GM23338 (cell line): ENCODE measurements at regions not wholly inside any gene's neighbourhood (a gene's known extent, or its start where the extent isn't known, plus 50 kb on each side); places are given as distances from the start of the nearest gene placed in this dataset.

ENCODE experiments used
- CREB1 ChIP-seq: fragments of 250-450 bp; sonication (Bioruptor Pico); IDR thresholded peaks from 2 replicates; pipeline ENCODE4 v1.5.0; 2020; ENCODE audit warnings: low read depth, mild to moderate bottlenecking, moderate library complexity
- EZH2 ChIP-seq: fragments of 200-600 bp; sonication (generic); IDR thresholded peaks from one replicate; pipeline ENCODE4 v1.8.0; 2017; ENCODE audit warnings: antibody characterized with exemption, mild to moderate bottlenecking, low read depth; ENCODE audit not compliant: unreplicated experiment
- EZH2phosphoT487 ChIP-seq: fragments of 200-600 bp; sonication (generic); IDR thresholded peaks from one replicate; pipeline ENCODE4 v1.8.1; 2018; ENCODE audit warnings: antibody characterized with exemption; ENCODE audit not compliant: unreplicated experiment
- JUNB ChIP-seq: IDR thresholded peaks from one replicate; pipeline ENCODE4 v1.6.1; 2016; ENCODE audit warnings: antibody characterized with exemption; ENCODE audit not compliant: unreplicated experiment
- NANOG ChIP-seq: IDR thresholded peaks from 2 replicates; pipeline ENCODE4 v1.6.1; 2016; ENCODE audit warnings: antibody characterized with exemption, borderline replicate concordance
- POLR2AphosphoS5 ChIP-seq: IDR thresholded peaks from 2 replicates; pipeline ENCODE4 v1.6.1; 2016; ENCODE audit warnings: antibody characterized with exemption, low read depth
- REST ChIP-seq: IDR thresholded peaks from one replicate; pipeline ENCODE4 v1.6.1; 2018; ENCODE audit warnings: antibody characterized with exemption; ENCODE audit not compliant: unreplicated experiment
- STAT1 ChIP-seq: IDR thresholded peaks from one replicate; pipeline ENCODE4 v1.6.1; 2016; ENCODE audit warnings: antibody characterized with exemption; ENCODE audit not compliant: unreplicated experiment
- ZNF114 ChIP-seq: fragments of 250-450 bp; sonication (Bioruptor Pico); IDR thresholded peaks from 2 replicates; pipeline ENCODE4 v1.5.0; 2020; ENCODE audit warnings: mild to moderate bottlenecking, moderate library complexity
- TF ChIP-seq, protein P1 (sequence below), 2 experiments: fragments of 200-600 bp in 1 of 2; sonication (generic) in 1 of 2; conservative IDR thresholded peaks; 2 replicates each; pipeline versions ENCODE4 v1.5.1 to v1.6.1; 2016 to 2017; ENCODE audit warnings: antibody characterized with exemption in 2 of 2, low read depth in 2 of 2, mild to moderate bottlenecking in 2 of 2, moderate library complexity in 1 of 2
- TF ChIP-seq, protein P2 (sequence below): IDR thresholded peaks from 2 replicates; pipeline ENCODE4 v1.6.1; 2016; ENCODE audit warnings: antibody characterized with exemption

DNA sequence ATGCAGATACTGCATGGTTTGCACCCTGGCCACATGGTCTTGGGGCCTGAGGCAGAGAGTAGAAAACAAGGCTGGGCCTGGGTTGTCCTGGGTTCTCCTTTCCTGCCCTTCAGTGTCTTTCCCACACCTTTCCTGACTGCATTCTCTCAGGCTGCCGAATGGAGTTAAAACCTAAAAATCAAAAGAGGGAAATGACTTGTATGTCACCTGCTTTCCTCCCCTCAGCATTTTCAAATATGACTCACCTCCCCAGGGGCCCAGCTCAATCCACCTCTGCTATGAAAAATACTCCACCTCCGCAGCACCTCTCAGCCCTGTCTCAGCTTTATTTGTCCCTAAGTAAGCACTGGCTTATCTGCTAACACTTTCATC, 457.8 kb upstream of the MEX3C start:
- TF ChIP-seq, protein P1, sequence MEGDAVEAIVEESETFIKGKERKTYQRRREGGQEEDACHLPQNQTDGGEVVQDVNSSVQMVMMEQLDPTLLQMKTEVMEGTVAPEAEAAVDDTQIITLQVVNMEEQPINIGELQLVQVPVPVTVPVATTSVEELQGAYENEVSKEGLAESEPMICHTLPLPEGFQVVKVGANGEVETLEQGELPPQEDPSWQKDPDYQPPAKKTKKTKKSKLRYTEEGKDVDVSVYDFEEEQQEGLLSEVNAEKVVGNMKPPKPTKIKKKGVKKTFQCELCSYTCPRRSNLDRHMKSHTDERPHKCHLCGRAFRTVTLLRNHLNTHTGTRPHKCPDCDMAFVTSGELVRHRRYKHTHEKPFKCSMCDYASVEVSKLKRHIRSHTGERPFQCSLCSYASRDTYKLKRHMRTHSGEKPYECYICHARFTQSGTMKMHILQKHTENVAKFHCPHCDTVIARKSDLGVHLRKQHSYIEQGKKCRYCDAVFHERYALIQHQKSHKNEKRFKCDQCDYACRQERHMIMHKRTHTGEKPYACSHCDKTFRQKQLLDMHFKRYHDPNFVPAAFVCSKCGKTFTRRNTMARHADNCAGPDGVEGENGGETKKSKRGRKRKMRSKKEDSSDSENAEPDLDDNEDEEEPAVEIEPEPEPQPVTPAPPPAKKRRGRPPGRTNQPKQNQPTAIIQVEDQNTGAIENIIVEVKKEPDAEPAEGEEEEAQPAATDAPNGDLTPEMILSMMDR (conservative IDR thresholded peaks at IDR 0.05; ENCODE audit: low read depth in 2 of 2): no peak
- no peak for TF ChIP-seq EZH2
- no peak for TF ChIP-seq JUNB
- no peak for TF ChIP-seq CREB1 (CRISPR knock-in tag)
- TF ChIP-seq REST: no peak
- no peak for TF ChIP-seq EZH2phosphoT487
- no peak for TF ChIP-seq POLR2AphosphoS5
- no peak for TF ChIP-seq ZNF114
- TF ChIP-seq NANOG: no peak
- TF ChIP-seq, protein P2, sequence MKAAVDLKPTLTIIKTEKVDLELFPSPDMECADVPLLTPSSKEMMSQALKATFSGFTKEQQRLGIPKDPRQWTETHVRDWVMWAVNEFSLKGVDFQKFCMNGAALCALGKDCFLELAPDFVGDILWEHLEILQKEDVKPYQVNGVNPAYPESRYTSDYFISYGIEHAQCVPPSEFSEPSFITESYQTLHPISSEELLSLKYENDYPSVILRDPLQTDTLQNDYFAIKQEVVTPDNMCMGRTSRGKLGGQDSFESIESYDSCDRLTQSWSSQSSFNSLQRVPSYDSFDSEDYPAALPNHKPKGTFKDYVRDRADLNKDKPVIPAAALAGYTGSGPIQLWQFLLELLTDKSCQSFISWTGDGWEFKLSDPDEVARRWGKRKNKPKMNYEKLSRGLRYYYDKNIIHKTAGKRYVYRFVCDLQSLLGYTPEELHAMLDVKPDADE: no peak
- TF ChIP-seq STAT1: no peak
